Calu3 (cell line): ENCODE measurements at regions not wholly inside any gene's neighbourhood (a gene's known extent, or its start where the extent isn't known, plus 50 kb on each side); places are given as distances from the start of the nearest gene placed in this dataset.

Experiments used
- BruUV-seq: library from RNA; stranded (reverse); fragments of 400-500 nt; replicated peaks from 2 replicates; lab custom pipeline; 2021; lab: Mats Ljungman, UMichigan
- CTCF ChIA-PET: fragments of 300-600 bp; sonication (Branson Sonifier 250); formaldehyde crosslinking; loops from one replicate; lab custom pipeline; 2022; ENCODE audit warnings: antibody characterized with exemption; lab: Charles Lee
- DNase-seq: peaks from one replicate; pipeline ENCODE4 v3.0.0; 2022
- H3K27ac Mint-ChIP-seq: one replicate; pipeline ENCODE4 v1.8.0; 2022; ENCODE audit warnings: mixed read lengths; ENCODE audit not compliant: unreplicated experiment
- H3K27me3 Mint-ChIP-seq: one replicate; pipeline ENCODE4 v1.8.0; 2022; ENCODE audit warnings: mixed read lengths; ENCODE audit not compliant: unreplicated experiment
- H3K36me3 Mint-ChIP-seq: one replicate; pipeline ENCODE4 v1.8.0; 2022; ENCODE audit warnings: mild to moderate bottlenecking, moderate library complexity, mixed read lengths; ENCODE audit not compliant: insufficient read depth, unreplicated experiment
- H3K4me1 Mint-ChIP-seq: one replicate; pipeline ENCODE4 v1.8.0; 2022; ENCODE audit warnings: mild to moderate bottlenecking, low read depth, mixed read lengths; ENCODE audit not compliant: unreplicated experiment
- H3K4me3 Mint-ChIP-seq: one replicate; pipeline ENCODE4 v1.8.0; 2022; ENCODE audit warnings: mild to moderate bottlenecking, low read depth, moderate library complexity, mixed read lengths; ENCODE audit not compliant: unreplicated experiment
- H3K9me3 Mint-ChIP-seq: one replicate; pipeline ENCODE4 v1.8.0; 2022; ENCODE audit warnings: low read depth, mixed read lengths; ENCODE audit not compliant: unreplicated experiment
- intact Hi-C: fragments of 100-400 bp; cut with micrococcal nuclease; formaldehyde crosslinking; loops from one replicate; pipeline ENCODE4 v1.10.0; 2022; ENCODE audit not compliant: unreplicated experiment
- TF ChIP-seq, protein P1 (sequence below): fragments of 200-600 bp; IDR thresholded peaks from one replicate; pipeline ENCODE4 v1.8.0; 2022; ENCODE audit warnings: antibody characterized with exemption; ENCODE audit not compliant: unreplicated experiment

GRCh38 chr11:56852131-56852530 is 103.6 kb upstream of the OR9G4 start:
- Mint-ChIP-seq H3K27ac (peak overlapping the region; percentile 18), H3K9me3 (peaks cover 11% of the 10 kb centered on the region), H3K4me3 (no peak overlapping the region), H3K36me3 (no peaks in the 10 kb centered on the region), H3K27me3 (no peaks in the 10 kb centered on the region), H3K4me1 (peaks cover 78% of the 10 kb centered on the region)
- DNase-seq, result no peak
- intact Hi-C loops, result no loop called here
- TF ChIP-seq, protein P1, sequence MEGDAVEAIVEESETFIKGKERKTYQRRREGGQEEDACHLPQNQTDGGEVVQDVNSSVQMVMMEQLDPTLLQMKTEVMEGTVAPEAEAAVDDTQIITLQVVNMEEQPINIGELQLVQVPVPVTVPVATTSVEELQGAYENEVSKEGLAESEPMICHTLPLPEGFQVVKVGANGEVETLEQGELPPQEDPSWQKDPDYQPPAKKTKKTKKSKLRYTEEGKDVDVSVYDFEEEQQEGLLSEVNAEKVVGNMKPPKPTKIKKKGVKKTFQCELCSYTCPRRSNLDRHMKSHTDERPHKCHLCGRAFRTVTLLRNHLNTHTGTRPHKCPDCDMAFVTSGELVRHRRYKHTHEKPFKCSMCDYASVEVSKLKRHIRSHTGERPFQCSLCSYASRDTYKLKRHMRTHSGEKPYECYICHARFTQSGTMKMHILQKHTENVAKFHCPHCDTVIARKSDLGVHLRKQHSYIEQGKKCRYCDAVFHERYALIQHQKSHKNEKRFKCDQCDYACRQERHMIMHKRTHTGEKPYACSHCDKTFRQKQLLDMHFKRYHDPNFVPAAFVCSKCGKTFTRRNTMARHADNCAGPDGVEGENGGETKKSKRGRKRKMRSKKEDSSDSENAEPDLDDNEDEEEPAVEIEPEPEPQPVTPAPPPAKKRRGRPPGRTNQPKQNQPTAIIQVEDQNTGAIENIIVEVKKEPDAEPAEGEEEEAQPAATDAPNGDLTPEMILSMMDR, result no peak
- CTCF ChIA-PET, result no interaction called here
- BruUV-seq, result no TSS peak

- intact Hi-C loops, result loop anchor here (2.0 to 10.0 kb wide), 2 partner anchors 35 to 135 kb away; partner anchors contain the start of gene OR5AK2
- Mint-ChIP-seq H3K27me3 (no peaks in the 10 kb centered on the region), H3K4me1 (peaks cover 56% of the 10 kb centered on the region), H3K36me3 (no peaks in the 10 kb centered on the region), H3K4me3 (no peak overlapping the region), H3K9me3 (peaks cover 11% of the 10 kb centered on the region), H3K27ac (no peak overlapping the region)
- DNase-seq, result no peak
- no TSS peak for BruUV-seq
- CTCF ChIA-PET, result no interaction called here
- TF ChIP-seq, protein P1, result no peak
Measured at GRCh38 chr11:56849852-56850251, 101.4 kb upstream of the OR9G4 start.

- CTCF ChIA-PET, result interaction anchor here (0.7 kb wide), 1 partner anchor 38 kb away, joined by 3 read pairs; no protein-coding TSS in a partner anchor
- no peak overlapping the region for H3K4me3 Mint-ChIP-seq
- peak overlapping the region; percentile 17 for H3K27ac Mint-ChIP-seq
Measured at GRCh38 chr11:56849250-56849649, 100.8 kb upstream of the OR9G4 start.

DNA sequence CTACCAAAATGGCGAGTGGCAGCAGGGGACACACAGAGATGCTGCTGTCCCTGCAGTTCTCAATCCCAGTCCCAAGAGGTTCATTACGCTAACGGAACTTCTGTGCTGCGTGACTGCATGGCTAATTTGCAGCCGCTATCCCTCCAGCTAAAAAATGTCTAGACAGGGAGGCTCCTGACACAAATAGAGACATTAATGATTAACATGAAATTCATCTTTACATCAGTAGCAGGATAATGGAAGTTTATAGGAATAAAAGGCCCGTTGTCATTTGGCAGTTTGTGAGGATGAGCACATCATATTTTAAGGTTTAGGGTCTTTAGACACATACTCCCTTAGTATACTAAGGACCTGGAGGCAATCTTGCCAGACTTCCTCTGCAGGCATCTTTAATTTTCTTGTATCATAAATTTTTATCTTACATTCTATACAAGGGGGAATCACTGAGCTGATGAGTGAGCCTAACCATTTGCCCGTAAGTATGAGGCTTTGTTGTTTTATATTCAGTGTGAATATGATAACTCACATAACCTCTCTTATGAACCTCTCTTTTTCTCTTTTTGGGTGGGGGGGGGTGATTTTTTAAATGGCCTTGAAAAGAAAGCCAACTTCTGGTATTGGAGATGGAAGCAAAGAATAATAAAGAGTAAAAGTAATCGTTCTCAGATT is 99.8 kb upstream of the OR9G4 start:
- Mint-ChIP-seq H3K36me3 (no peaks in the 10 kb centered on the region), H3K4me1 (peaks cover 61% of the 10 kb centered on the region), H3K27me3 (no peaks in the 10 kb centered on the region), H3K4me3 (no peak overlapping the region), H3K27ac (no peak overlapping the region), H3K9me3 (peaks cover 11% of the 10 kb centered on the region)
- CTCF ChIA-PET, result interaction anchor here (0.7 kb wide), 2 partner anchors 39 to 45 kb away, joined by 3 to 6 read pairs; no protein-coding TSS in a partner anchor
- intact Hi-C loops, result loop anchor here (10.0 kb wide), 1 partner anchor 137 kb away; the partner anchor contains the start of gene OR5AK2
- DNase-seq, result no peak
- TF ChIP-seq, protein P1, result no peak
- BruUV-seq, result no TSS peak

More at GRCh38 chr11:56849250-56849649, 100.8 kb upstream of the OR9G4 start:
- Mint-ChIP-seq H3K36me3 (no peaks in the 10 kb centered on the region), H3K9me3 (peaks cover 11% of the 10 kb centered on the region), H3K27me3 (no peaks in the 10 kb centered on the region), H3K4me1 (peaks cover 55% of the 10 kb centered on the region)
- no TSS peak for BruUV-seq
- DNase-seq, result no peak
- intact Hi-C loops, result loop anchor here (10.0 kb wide), 1 partner anchor 136 kb away; the partner anchor contains the start of gene OR5AK2
- TF ChIP-seq, protein P1, result no peak
